ENCODE measurements at regions not wholly inside any gene's neighbourhood (a gene's known extent, or its start where the extent isn't known, plus 50 kb on each side); places are given as distances from the start of the nearest gene placed in this dataset.

DNA sequence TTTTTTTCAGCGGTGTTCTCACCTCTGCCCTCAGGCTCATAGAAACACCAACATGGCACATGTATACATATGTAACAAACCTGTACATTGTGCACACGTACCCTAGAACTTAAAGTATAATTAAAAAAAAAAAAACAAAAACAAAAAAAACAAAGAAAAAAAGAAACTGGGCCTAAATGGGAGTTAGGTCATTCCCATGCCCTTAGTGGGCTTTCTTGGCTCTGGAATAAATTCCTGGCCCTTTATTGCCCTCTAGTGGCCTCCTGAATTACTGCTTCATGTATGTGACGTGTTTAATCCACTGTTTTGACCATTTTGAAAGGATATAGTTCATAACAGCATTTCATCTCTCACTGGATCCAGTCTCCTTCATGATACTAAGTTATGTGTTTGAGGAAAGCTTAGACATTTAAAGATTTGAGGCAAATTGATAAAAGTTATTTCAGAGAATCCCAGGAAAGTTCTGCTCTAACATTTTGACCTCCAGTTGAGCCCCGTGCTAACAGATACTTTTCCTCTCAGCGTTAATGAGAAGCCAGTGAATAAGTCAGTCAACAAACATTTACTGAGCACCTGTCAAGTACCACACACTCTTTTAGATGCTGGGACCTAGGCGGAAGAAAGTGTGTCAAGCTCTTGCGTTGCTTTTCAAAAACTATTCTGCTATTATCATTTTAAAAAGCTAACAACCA, 54.7 kb upstream of the SYPL1 start:
- no peak for TF ChIP-seq POLR2A (IDR thresholded peaks at IDR 0.05; ENCODE audit: low read depth, low read length)
- no peak for TF ChIP-seq POLR2AphosphoS5 (IDR thresholded peaks at IDR 0.05; ENCODE audit: low read depth, low read length)

Data from GM12892 (cell line).